ENCODE measurements at regions not wholly inside any gene's neighbourhood (a gene's known extent, or its start where the extent isn't known, plus 50 kb on each side); places are given as distances from the start of the nearest gene placed in this dataset.

DNA sequence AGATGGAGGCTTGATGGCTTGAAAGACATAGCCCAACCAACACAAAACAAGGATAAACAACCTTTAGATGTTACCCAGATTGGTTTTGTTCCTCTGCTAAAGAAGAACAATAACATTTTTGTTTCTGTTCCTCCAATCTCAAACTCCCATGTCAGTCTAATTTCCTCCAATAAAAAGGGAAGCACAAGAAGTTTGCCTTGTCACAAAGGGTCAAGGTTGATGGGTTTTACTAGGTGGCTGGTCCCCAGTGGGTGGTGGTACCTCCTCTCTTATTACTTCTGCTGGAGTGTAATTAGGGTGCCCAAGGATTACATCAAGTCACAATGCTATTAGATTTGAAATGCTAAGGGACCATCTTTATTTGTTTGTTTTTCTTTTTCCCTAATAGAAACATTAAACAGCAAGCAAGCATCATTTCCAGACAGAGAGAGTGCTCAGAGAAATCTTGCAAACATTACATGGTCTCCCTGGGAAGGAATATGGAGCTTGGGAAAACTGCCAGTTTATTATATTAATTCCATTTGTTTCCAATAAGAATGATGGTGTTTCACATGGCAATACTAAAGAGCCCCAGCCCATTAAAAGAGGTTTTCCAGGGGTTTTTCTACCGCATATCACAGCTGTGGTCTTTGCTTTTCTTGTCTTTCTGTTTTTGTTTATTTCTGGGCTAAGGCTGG is 78.3 kb upstream of the AOAH start:
- Histone ChIP-seq H3K27me3 (no peaks in the 10 kb centered on the region), H3K4me1 (peaks cover 0 to 8% (median 6%) of the 10 kb centered on the region in 10 experiments; a peak in 11 of 20 replicates), H3K27ac (no peak overlapping the region), H3K36me3 (no peaks in the 10 kb centered on the region), H3K4me3 (no peak overlapping the region), H4K20me1 (no peaks in the 10 kb centered on the region), H3K4me2 (peak overlapping the region in 1 of 11 experiments; percentile 24; a peak in 2 of 22 replicates), H3K9me3 (replicated peaks in 1 of 11) (no peaks in the 10 kb centered on the region), H3K9ac (no peak overlapping the region)
- no peak for TF ChIP-seq Cebpa-rat (IDR thresholded peaks at IDR 0.05)

GRCh38 chr7:36796850-36797536 is 72.7 kb upstream of the AOAH start:
- no peak for TF ChIP-seq Cebpa-rat (IDR thresholded peaks at IDR 0.05)
- no peak overlapping the region for H3K9ac ChIP-seq

GRCh38 chr7:36795451-36796021 is 71.2 kb upstream of the AOAH start:
- H3K36me3 ChIP-seq, result no peaks in the 10 kb centered on the region
- no peak for TF ChIP-seq Cebpa-rat (IDR thresholded peaks at IDR 0.05)

More at GRCh38 chr7:36796850-36797536, 72.7 kb upstream of the AOAH start:
- Histone ChIP-seq H3K4me1 (peaks cover 0 to 15% (median 12%) of the 10 kb centered on the region in 10 experiments; a peak in 13 of 20 replicates), H3K36me3 (no peaks in the 10 kb centered on the region), H3K9me3 (replicated peaks in 1 of 11) (no peaks in the 10 kb centered on the region), H3K27ac (no peak overlapping the region), H3K4me2 (no peak overlapping the region), H4K20me1 (no peaks in the 10 kb centered on the region), H3K4me3 (no peak overlapping the region), H3K27me3 (no peaks in the 10 kb centered on the region)

GRCh38 chr7:36794689-36795088 is 70.4 kb upstream of the AOAH start:
- peaks cover 0 to 32% (median 24%) of the 10 kb centered on the region in 10 experiments; a peak in 17 of 20 replicates for H3K4me1 ChIP-seq
- H3K9ac ChIP-seq, result no peak overlapping the region
- peak overlapping the region in 1 of 11 experiments; percentile 10; a peak in 1 of 22 replicates for H3K27ac ChIP-seq
- no peaks in the 10 kb centered on the region for H3K27me3 ChIP-seq
- H3K4me2 ChIP-seq, result peak overlapping the region in 7 of 11 experiments; percentile 21 to 57 (median 48); a peak in 12 of 22 replicates
- H3K9me3 ChIP-seq (replicated peaks in 1 of 11), result no peaks in the 10 kb centered on the region
- no peaks in the 10 kb centered on the region for H4K20me1 ChIP-seq
- no peak overlapping the region for H3K4me3 ChIP-seq
- H3K36me3 ChIP-seq, result no peaks in the 10 kb centered on the region
- TF ChIP-seq Cebpa-rat (IDR thresholded peaks at IDR 0.05), result no peak

More at GRCh38 chr7:36795451-36796021, 71.2 kb upstream of the AOAH start:
- H3K4me3 ChIP-seq, result no peak overlapping the region
- no peak overlapping the region for H3K27ac ChIP-seq
- no peaks in the 10 kb centered on the region for H3K9me3 ChIP-seq (replicated peaks in 1 of 11)
- no peak overlapping the region for H3K4me2 ChIP-seq
- no peaks in the 10 kb centered on the region for H4K20me1 ChIP-seq
- no peaks in the 10 kb centered on the region for H3K27me3 ChIP-seq
- peaks cover 0 to 24% (median 16%) of the 10 kb centered on the region in 10 experiments; a peak in 14 of 20 replicates for H3K4me1 ChIP-seq
- H3K9ac ChIP-seq, result no peak overlapping the region

GRCh38 chr7:36792421-36792820 is 68.1 kb upstream of the AOAH start:
- Histone ChIP-seq H4K20me1 (no peaks in the 10 kb centered on the region), H3K27me3 (no peaks in the 10 kb centered on the region), H3K9ac (no peak overlapping the region), H3K36me3 (no peaks in the 10 kb centered on the region), H3K4me3 (no peak overlapping the region), H3K27ac (no peak overlapping the region), H3K4me1 (peaks cover 11 to 55% (median 46%) of the 10 kb centered on the region in 10 experiments; a peak in 18 of 20 replicates), H3K4me2 (no peak overlapping the region), H3K9me3 (replicated peaks in 1 of 11) (no peaks in the 10 kb centered on the region)
- TF ChIP-seq Cebpa-rat (IDR thresholded peaks at IDR 0.05), result no peak

- Histone ChIP-seq H3K4me1 (peaks cover 23 to 68% (median 57%) of the 10 kb centered on the region in 10 experiments), H3K27me3 (no peaks in the 10 kb centered on the region), H3K4me3 (no peak overlapping the region), H3K4me2 (peak overlapping the region in 10 of 11 experiments; percentile 6 to 87 (median 68); a peak in 17 of 22 replicates), H3K27ac (peak overlapping the region in 2 of 11 experiments; percentile 5; a peak in 1 of 22 replicates), H3K36me3 (no peaks in the 10 kb centered on the region), H3K9me3 (replicated peaks in 1 of 11) (no peaks in the 10 kb centered on the region), H3K9ac (peak overlapping the region in 1 of 11 experiments; percentile 17; a peak in 1 of 22 replicates), H4K20me1 (no peaks in the 10 kb centered on the region)
- TF ChIP-seq Cebpa-rat (IDR thresholded peaks at IDR 0.05), result no peak
Observed at GRCh38 chr7:36790311-36790787, 66.1 kb upstream of the AOAH start.

GRCh38 chr7:36788825-36789470 is 64.7 kb upstream of the AOAH start:
- Histone ChIP-seq H3K27me3 (no peaks in the 10 kb centered on the region), H3K4me1 (peaks cover 33 to 71% (median 60%) of the 10 kb centered on the region in 10 experiments), H3K9me3 (replicated peaks in 1 of 11) (no peaks in the 10 kb centered on the region), H3K4me3 (no peak overlapping the region), H3K36me3 (no peaks in the 10 kb centered on the region), H3K9ac (no peak overlapping the region), H3K4me2 (peak overlapping the region in 8 of 11 experiments; percentile 44 to 87 (median 72); a peak in 17 of 22 replicates), H3K27ac (no peak overlapping the region), H4K20me1 (no peaks in the 10 kb centered on the region)
- TF ChIP-seq Cebpa-rat (IDR thresholded peaks at IDR 0.05), result no peak

- Histone ChIP-seq H3K4me2 (peak overlapping the region in 8 of 11 experiments; percentile 6 to 87 (median 72); a peak in 14 of 22 replicates), H4K20me1 (no peaks in the 10 kb centered on the region), H3K27me3 (no peaks in the 10 kb centered on the region), H3K4me1 (peaks cover 33 to 74% (median 64%) of the 10 kb centered on the region in 10 experiments), H3K4me3 (no peak overlapping the region), H3K9me3 (replicated peaks in 1 of 11) (no peaks in the 10 kb centered on the region), H3K9ac (no peak overlapping the region), H3K36me3 (no peaks in the 10 kb centered on the region), H3K27ac (no peak overlapping the region)
- no peak for TF ChIP-seq Cebpa-rat (IDR thresholded peaks at IDR 0.05)
Observed at GRCh38 chr7:36787933-36788378, 63.7 kb upstream of the AOAH start.

All from BLaER1 treated with 17β-estradiol and CSF1 and Interleukin-3, amounts not matched to agents 10 nM and 100 nM (cell line).